ENCODE measurements at regions not wholly inside any gene's neighbourhood (a gene's known extent, or its start where the extent isn't known, plus 50 kb on each side); places are given as distances from the start of the nearest gene placed in this dataset.

GRCh38 chr9:88052321-88052965, 78.1 kb upstream of the CDK20 start:
- H3K4me3 ChIP-seq (ENCODE audit: low read length): no peak overlapping the region
- no peak for TF ChIP-seq CTCF (IDR thresholded peaks at IDR 0.05; ENCODE audit: insufficient read depth, low read depth, low read length, missing control alignments)
- DNase-seq (ENCODE audit: low read depth): no peak

- no peak for DNase-seq (ENCODE audit: low read depth)
- no peak for TF ChIP-seq CTCF (IDR thresholded peaks at IDR 0.05; ENCODE audit: insufficient read depth, low read depth, low read length, missing control alignments)
These were observed 76.8 kb upstream of the CDK20 start for GRCh38 chr9:88051138-88051537.

GRCh38 chr9:88049677-88050307, 75.5 kb upstream of the CDK20 start:
- no peak for TF ChIP-seq CTCF (IDR thresholded peaks at IDR 0.05; ENCODE audit: insufficient read depth, low read depth, low read length, missing control alignments)
- DNase-seq (ENCODE audit: low read depth): no peak

More at GRCh38 chr9:88051138-88051537, 76.8 kb upstream of the CDK20 start:
- H3K4me3 ChIP-seq (ENCODE audit: low read length): no peak overlapping the region

GRCh38 chr9:88046542-88046941, 72.2 kb upstream of the CDK20 start:
- TF ChIP-seq CTCF (IDR thresholded peaks at IDR 0.05; ENCODE audit: insufficient read depth, low read depth, low read length, missing control alignments): no peak
- no peak overlapping the region for H3K4me3 ChIP-seq (ENCODE audit: low read length)
- DNase-seq (ENCODE audit: low read depth): no peak

More at GRCh38 chr9:88049677-88050307, 75.5 kb upstream of the CDK20 start:
- no peak overlapping the region for H3K4me3 ChIP-seq (ENCODE audit: low read length)

- H3K4me3 ChIP-seq (ENCODE audit: low read length): no peak overlapping the region
- DNase-seq (ENCODE audit: low read depth): no peak
- no peak for TF ChIP-seq CTCF (IDR thresholded peaks at IDR 0.05; ENCODE audit: insufficient read depth, low read depth, low read length, missing control alignments)
These were observed 71.4 kb upstream of the CDK20 start for GRCh38 chr9:88045686-88046085.

GRCh38 chr9:88044200-88044599, 69.9 kb upstream of the CDK20 start:
- H3K4me3 ChIP-seq (ENCODE audit: low read length): no peak overlapping the region
- DNase-seq (ENCODE audit: low read depth): no peak
- TF ChIP-seq CTCF (IDR thresholded peaks at IDR 0.05; ENCODE audit: insufficient read depth, low read depth, low read length, missing control alignments): no peak

- no peak for TF ChIP-seq CTCF (IDR thresholded peaks at IDR 0.05; ENCODE audit: insufficient read depth, low read depth, low read length, missing control alignments)
- no peak overlapping the region for H3K4me3 ChIP-seq (ENCODE audit: low read length)
- DNase-seq (ENCODE audit: low read depth): no peak
These were observed 69.3 kb upstream of the CDK20 start for GRCh38 chr9:88043647-88044046.
